IMR-90 (cell line): ENCODE measurements at regions not wholly inside any gene's neighbourhood (a gene's known extent, or its start where the extent isn't known, plus 50 kb on each side); places are given as distances from the start of the nearest gene placed in this dataset.

Experiments
- ATAC-seq: fragments of 200-7000 bp; cut with Tn5 transposase; 2 replicates; pipeline ENCODE4 v1.9.1; 2020; ENCODE audit warnings: low read depth, mild to moderate bottlenecking, moderate library complexity
- BruUV-seq: library from RNA; stranded (reverse); fragments of 400-500 nt; replicated peaks from 2 replicates; lab custom pipeline; 2021; lab: Mats Ljungman, UMichigan
- CTCF ChIA-PET: fragments of 300-600 bp; formaldehyde crosslinking; extraction: SDS; loops from one replicate; lab custom pipeline; 2021; ENCODE audit warnings: antibody characterized with exemption; lab: Yijun Ruan, JAX
- POLR2A ChIA-PET: fragments of 300-600 bp; sonication (Branson Sonifier 250); formaldehyde crosslinking; loops from one replicate; lab custom pipeline; 2022; ENCODE audit warnings: antibody characterized with exemption; ENCODE audit not compliant: unreplicated experiment; lab: Charles Lee
- DNase-seq: peaks from one replicate; pipeline ENCODE4 v3.0.0; 2013
- H2AFZ ChIP-seq: replicated peaks from 2 replicates; pipeline ENCODE3; 2013; ENCODE audit warnings: low read length, mild to moderate bottlenecking; ENCODE audit not compliant: poor library complexity
- H2AK5ac ChIP-seq: 2 replicates; pipeline ENCODE4 v1.6.1; 2013; ENCODE audit warnings: low read depth, low read length, inconsistent platforms
- H2AK9ac ChIP-seq: replicated peaks from 2 replicates; pipeline ENCODE3; 2013; ENCODE audit warnings: mild to moderate bottlenecking, low read depth, low read length, moderate library complexity; ENCODE audit not compliant: poor library complexity
- H2BK120ac ChIP-seq: 2 replicates; pipeline ENCODE4 v1.6.1; 2013; ENCODE audit warnings: low read depth, low read length, inconsistent platforms
- H2BK15ac ChIP-seq: 3 replicates; pipeline ENCODE4 v1.6.1; 2013; ENCODE audit warnings: low read depth, low read length, inconsistent platforms
- H2BK20ac ChIP-seq: 2 replicates; pipeline ENCODE4 v1.6.1; 2013; ENCODE audit warnings: low read depth, mild to moderate bottlenecking, inconsistent platforms, low read length, moderate library complexity
- H2BK5ac ChIP-seq: 2 replicates; pipeline ENCODE4 v1.6.1; 2013; ENCODE audit warnings: mild to moderate bottlenecking, low read depth, low read length, inconsistent platforms; ENCODE audit not compliant: poor library complexity, severe bottlenecking
- H3K14ac ChIP-seq: replicated peaks from 2 replicates; pipeline ENCODE4 v1.6.1; 2013; ENCODE audit warnings: low read depth, low read length, inconsistent platforms
- H3K18ac ChIP-seq: 2 replicates; pipeline ENCODE4 v1.6.1; 2013; ENCODE audit warnings: low read depth, low read length, control low read depth
- H3K23ac ChIP-seq: 2 replicates; pipeline ENCODE4 v1.6.1; 2013; ENCODE audit warnings: low read depth, low read length, inconsistent platforms
- H3K27ac ChIP-seq: 2 replicates; pipeline ENCODE4 v1.5.1; 2013; ENCODE audit warnings: mild to moderate bottlenecking, control low read depth, low read length; ENCODE audit not compliant: insufficient read depth
- H3K27me3 ChIP-seq: 2 replicates; pipeline ENCODE4 v1.6.1; 2013; ENCODE audit warnings: low read length; ENCODE audit not compliant: control insufficient read depth, insufficient read depth
- H3K36me3 ChIP-seq: 2 replicates; pipeline ENCODE4 v1.6.1; 2013; ENCODE audit warnings: low read length, mixed read lengths; ENCODE audit not compliant: control insufficient read depth, insufficient read depth
- H3K4ac ChIP-seq: 2 replicates; pipeline ENCODE4 v1.6.1; 2013; ENCODE audit warnings: low read depth, low read length, inconsistent platforms
- H3K4me1 ChIP-seq: 2 replicates; pipeline ENCODE4 v1.6.1; 2013; ENCODE audit warnings: low read length, mixed read lengths; ENCODE audit not compliant: control insufficient read depth, insufficient read depth
- H3K4me2 ChIP-seq: 2 replicates; pipeline ENCODE4 v1.6.1; 2013; ENCODE audit warnings: low read depth, mild to moderate bottlenecking, control low read depth, low read length, moderate library complexity
- H3K4me3 ChIP-seq: 2 replicates; pipeline ENCODE4 v1.5.1; 2013; ENCODE audit warnings: low read depth, mild to moderate bottlenecking, control low read depth, low read length, moderate library complexity; ENCODE audit not compliant: insufficient read depth
- H3K56ac ChIP-seq: 2 replicates; pipeline ENCODE4 v1.6.1; 2013; ENCODE audit warnings: low read length, inconsistent platforms; ENCODE audit not compliant: insufficient read depth; ENCODE audit errors: extremely low read depth
- H3K79me1 ChIP-seq, 2 experiments: 2 replicates each; pipeline ENCODE4 v1.6.1; 2013; ENCODE audit warnings: low read length in 2 of 2, inconsistent platforms in 1 of 2, low read depth in 1 of 2
- H3K9ac ChIP-seq: 2 replicates; pipeline ENCODE4 v1.6.1; 2013; ENCODE audit warnings: low read depth, low read length, control low read depth
- H3K9me1 ChIP-seq: 2 replicates; pipeline ENCODE4 v1.6.1; 2013; ENCODE audit warnings: low read length, inconsistent platforms; ENCODE audit not compliant: insufficient read depth
- H3K9me3 ChIP-seq: 2 replicates; pipeline ENCODE4 v1.6.1; 2013; ENCODE audit warnings: low read length; ENCODE audit not compliant: control insufficient read depth, insufficient read depth
- H4K20me1 ChIP-seq: 2 replicates; pipeline ENCODE4 v1.6.1; 2013; ENCODE audit warnings: low read length, inconsistent platforms; ENCODE audit not compliant: insufficient read depth
- H4K5ac ChIP-seq: 2 replicates; pipeline ENCODE4 v1.6.1; 2013; ENCODE audit warnings: mild to moderate bottlenecking, low read depth, low read length, control low read depth
- H4K8ac ChIP-seq, 2 experiments: 2 replicates each; pipeline ENCODE4 v1.6.1; 2013; ENCODE audit warnings: low read depth in 2 of 2, low read length in 2 of 2, control low read depth in 1 of 2, inconsistent platforms in 1 of 2
- H4K91ac ChIP-seq: 2 replicates; pipeline ENCODE4 v1.6.1; 2013; ENCODE audit warnings: low read depth, low read length, inconsistent platforms; ENCODE audit not compliant: insufficient read depth
- BHLHE40 ChIP-seq: fragments of 150-350 bp; IDR thresholded peaks from 2 replicates; pipeline ENCODE4 v1.6.1; 2016; ENCODE audit warnings: mild to moderate bottlenecking, low read depth, low read length
- CEBPB ChIP-seq: IDR thresholded peaks from 2 replicates; pipeline ENCODE4 v1.6.1; 2012; ENCODE audit warnings: low read depth, low read length, improper control_type of control experiment
- CHD1 ChIP-seq: IDR thresholded peaks from 2 replicates; pipeline ENCODE4 v1.6.1; 2012; ENCODE audit warnings: low read depth, low read length, improper control_type of control experiment
- FOS ChIP-seq: fragments of 150-350 bp; IDR thresholded peaks from 2 replicates; pipeline ENCODE4 v1.6.1; 2016; ENCODE audit warnings: low read depth, low read length
- MAFK ChIP-seq: IDR thresholded peaks from 2 replicates; pipeline ENCODE4 v1.6.1; 2012; ENCODE audit warnings: low read depth, low read length, improper control_type of control experiment
- MAZ ChIP-seq: IDR thresholded peaks from 2 replicates; pipeline ENCODE4 v1.6.1; 2012; ENCODE audit warnings: low read depth, mild to moderate bottlenecking, low read length, improper control_type of control experiment, moderate library complexity, borderline replicate concordance
- MXI1 ChIP-seq: IDR thresholded peaks from 2 replicates; pipeline ENCODE4 v1.6.1; 2012; ENCODE audit warnings: low read depth, mild to moderate bottlenecking, low read length, moderate library complexity, borderline replicate concordance
- NFE2L2 ChIP-seq: fragments of 150-350 bp; IDR thresholded peaks from 2 replicates; pipeline ENCODE4 v1.6.1; 2016; ENCODE audit warnings: low read depth, mild to moderate bottlenecking, low read length
- POLR2A ChIP-seq: IDR thresholded peaks from 2 replicates; pipeline ENCODE4 v1.6.1; 2012; ENCODE audit warnings: mild to moderate bottlenecking, low read depth, low read length
- RAD21 ChIP-seq: IDR thresholded peaks from 2 replicates; pipeline ENCODE4 v1.6.1; 2012; ENCODE audit warnings: low read length, improper control_type of control experiment
- RCOR1 ChIP-seq: IDR thresholded peaks from 2 replicates; pipeline ENCODE4 v1.6.1; 2012; ENCODE audit warnings: mild to moderate bottlenecking, low read length, improper control_type of control experiment; ENCODE audit not compliant: insufficient replicate concordance
- RFX5 ChIP-seq: IDR thresholded peaks from 2 replicates; pipeline ENCODE4 v1.8.0; 2012; ENCODE audit warnings: low read depth, mild to moderate bottlenecking, low read length, moderate library complexity
- SMC3 ChIP-seq: fragments of 150-350 bp; IDR thresholded peaks from 2 replicates; pipeline ENCODE4 v1.6.1; 2016; ENCODE audit warnings: low read depth, mild to moderate bottlenecking, antibody characterized with exemption, low read length, moderate library complexity
- WGBS, 2 experiments: methylation state at CpG; one replicate each; pipeline versions ENCODE4 v1.1.5 to v1.1.7; 2013; ENCODE audit warnings: missing lambda C conversion rate in 2 of 2; ENCODE audit not compliant: insufficient read length in 1 of 2; ENCODE audit errors: extremely low coverage in 2 of 2; 5-methylcytosine and 5-hydroxymethylcytosine counted together
- dilution Hi-C: fragments of 300-500 bp; cut with HindIII; formaldehyde crosslinking; loops from one replicate; pipeline ENCODE4 v1.14.3; 2018; ENCODE audit warnings: low sequenced_read_pairs; ENCODE audit not compliant: unreplicated experiment
- in situ Hi-C: fragments of 300-500 bp; cut with MboI; formaldehyde crosslinking; loops from 3 replicates; pipeline ENCODE4 v1.14.3; 2019; ENCODE audit warnings: low sequenced_read_pairs, inconsistent platforms, mixed read lengths
- intact Hi-C: fragments of 100-400 bp; cut with micrococcal nuclease; formaldehyde crosslinking; loops from 2 replicates; pipeline ENCODE4 v1.10.0; 2022
- TF ChIP-seq, protein P1 (sequence below): fragments of 150-350 bp; IDR thresholded peaks from 2 replicates; pipeline ENCODE4 v1.6.1; 2016; ENCODE audit warnings: low read depth, mild to moderate bottlenecking, low read length, moderate library complexity, borderline replicate concordance
- TF ChIP-seq, protein P2 (sequence below): conservative IDR thresholded peaks from 2 replicates; pipeline ENCODE4 v1.5.1; 2012; ENCODE audit warnings: mild to moderate bottlenecking, low read depth, low read length, improper control_type of control experiment
- TF ChIP-seq, protein P3 (sequence below): fragments of 150-350 bp; IDR thresholded peaks from 2 replicates; pipeline ENCODE4 v1.6.1; 2017; ENCODE audit warnings: mild to moderate bottlenecking, antibody characterized with exemption, low read length, low read depth

DNA sequence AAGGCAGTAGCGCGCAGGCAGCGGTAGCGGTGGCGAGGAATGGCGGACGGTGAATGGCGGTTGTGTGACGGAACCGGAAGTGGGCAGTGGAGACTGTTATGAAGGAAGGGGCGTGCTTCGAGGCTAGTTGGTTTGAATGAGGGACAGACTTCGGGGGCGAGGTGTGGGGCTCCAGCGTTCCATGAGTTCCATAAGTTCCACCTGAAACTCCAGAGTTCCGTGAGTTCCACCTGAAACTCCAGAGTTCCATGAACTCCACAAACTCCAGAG is 70.2 kb downstream of the FAM47C start:
- H3K4me2 ChIP-seq, result no peak overlapping the region
- no peaks in the 10 kb centered on the region for H3K9me3 ChIP-seq
- no peak overlapping the region for H2BK15ac ChIP-seq
- in situ Hi-C loops (no loop called here), dilution Hi-C loops (no loop called here), intact Hi-C loops (no loop called here)
- no peaks in the 10 kb centered on the region; the same call in 1 of the 2 replicates for H3K27me3 ChIP-seq
- H2AFZ ChIP-seq, result no peak overlapping the region
- no peak overlapping the region for H4K8ac ChIP-seq
- TF ChIP-seq CHD1, result no peak
- no peak for TF ChIP-seq RFX5
- TF ChIP-seq RAD21, result no peak
- no peak for TF ChIP-seq RCOR1
- no peak for TF ChIP-seq MAFK
- TF ChIP-seq BHLHE40, result no peak
- no peak for TF ChIP-seq NFE2L2
- TF ChIP-seq, protein P1, sequence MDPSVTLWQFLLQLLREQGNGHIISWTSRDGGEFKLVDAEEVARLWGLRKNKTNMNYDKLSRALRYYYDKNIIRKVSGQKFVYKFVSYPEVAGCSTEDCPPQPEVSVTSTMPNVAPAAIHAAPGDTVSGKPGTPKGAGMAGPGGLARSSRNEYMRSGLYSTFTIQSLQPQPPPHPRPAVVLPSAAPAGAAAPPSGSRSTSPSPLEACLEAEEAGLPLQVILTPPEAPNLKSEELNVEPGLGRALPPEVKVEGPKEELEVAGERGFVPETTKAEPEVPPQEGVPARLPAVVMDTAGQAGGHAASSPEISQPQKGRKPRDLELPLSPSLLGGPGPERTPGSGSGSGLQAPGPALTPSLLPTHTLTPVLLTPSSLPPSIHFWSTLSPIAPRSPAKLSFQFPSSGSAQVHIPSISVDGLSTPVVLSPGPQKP, result no peak
- TF ChIP-seq MXI1, result no peak
- TF ChIP-seq CEBPB, result no peak
- TF ChIP-seq SMC3, result no peak
- no peak for TF ChIP-seq POLR2A
- TF ChIP-seq, protein P2, sequence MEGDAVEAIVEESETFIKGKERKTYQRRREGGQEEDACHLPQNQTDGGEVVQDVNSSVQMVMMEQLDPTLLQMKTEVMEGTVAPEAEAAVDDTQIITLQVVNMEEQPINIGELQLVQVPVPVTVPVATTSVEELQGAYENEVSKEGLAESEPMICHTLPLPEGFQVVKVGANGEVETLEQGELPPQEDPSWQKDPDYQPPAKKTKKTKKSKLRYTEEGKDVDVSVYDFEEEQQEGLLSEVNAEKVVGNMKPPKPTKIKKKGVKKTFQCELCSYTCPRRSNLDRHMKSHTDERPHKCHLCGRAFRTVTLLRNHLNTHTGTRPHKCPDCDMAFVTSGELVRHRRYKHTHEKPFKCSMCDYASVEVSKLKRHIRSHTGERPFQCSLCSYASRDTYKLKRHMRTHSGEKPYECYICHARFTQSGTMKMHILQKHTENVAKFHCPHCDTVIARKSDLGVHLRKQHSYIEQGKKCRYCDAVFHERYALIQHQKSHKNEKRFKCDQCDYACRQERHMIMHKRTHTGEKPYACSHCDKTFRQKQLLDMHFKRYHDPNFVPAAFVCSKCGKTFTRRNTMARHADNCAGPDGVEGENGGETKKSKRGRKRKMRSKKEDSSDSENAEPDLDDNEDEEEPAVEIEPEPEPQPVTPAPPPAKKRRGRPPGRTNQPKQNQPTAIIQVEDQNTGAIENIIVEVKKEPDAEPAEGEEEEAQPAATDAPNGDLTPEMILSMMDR, result no peak
- TF ChIP-seq MAZ, result no peak
- no peak for TF ChIP-seq FOS
- TF ChIP-seq, protein P3, sequence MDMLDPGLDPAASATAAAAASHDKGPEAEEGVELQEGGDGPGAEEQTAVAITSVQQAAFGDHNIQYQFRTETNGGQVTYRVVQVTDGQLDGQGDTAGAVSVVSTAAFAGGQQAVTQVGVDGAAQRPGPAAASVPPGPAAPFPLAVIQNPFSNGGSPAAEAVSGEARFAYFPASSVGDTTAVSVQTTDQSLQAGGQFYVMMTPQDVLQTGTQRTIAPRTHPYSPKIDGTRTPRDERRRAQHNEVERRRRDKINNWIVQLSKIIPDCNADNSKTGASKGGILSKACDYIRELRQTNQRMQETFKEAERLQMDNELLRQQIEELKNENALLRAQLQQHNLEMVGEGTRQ, result no peak
- H4K5ac ChIP-seq, result no peak overlapping the region
- H4K91ac ChIP-seq, result no peak overlapping the region
- H2AK5ac ChIP-seq, result no peak overlapping the region
- no peak overlapping the region for H3K23ac ChIP-seq
- ChIA-PET POLR2A (no interaction called here), CTCF (no interaction called here)
- BruUV-seq, result no TSS peak
- ATAC-seq, result no peak
- H2BK20ac ChIP-seq, result no peak overlapping the region
- no peak overlapping the region for H3K4me3 ChIP-seq
- no peak for DNase-seq
- no peaks in the 10 kb centered on the region for H3K9me1 ChIP-seq
- H3K4me1 ChIP-seq, result no peaks in the 10 kb centered on the region
- no peaks in the 10 kb centered on the region for H3K36me3 ChIP-seq
- no peaks in the 10 kb centered on the region for H3K79me1 ChIP-seq
- no peak overlapping the region for H3K56ac ChIP-seq
- H3K27ac ChIP-seq, result no peak overlapping the region
- no peak overlapping the region for H3K18ac ChIP-seq
- no peak overlapping the region for H2AK9ac ChIP-seq
- no peaks in the 10 kb centered on the region for H4K20me1 ChIP-seq
- no peak overlapping the region for H3K14ac ChIP-seq
- H3K9ac ChIP-seq, result no peak overlapping the region
- WGBS, 2 experiments, result 83% methylated on average over 7 of the region's 16 CpGs; no CpG with 5 or more reads in 1 of the 2 experiments
- no peak overlapping the region for H2BK120ac ChIP-seq
- no peak overlapping the region for H3K4ac ChIP-seq
- no peak overlapping the region for H2BK5ac ChIP-seq
